ENCODE measurements at regions not wholly inside any gene's neighbourhood (a gene's known extent, or its start where the extent isn't known, plus 50 kb on each side); places are given as distances from the start of the nearest gene placed in this dataset.
A peak's percentile ranks its signal among the peaks of the same experiment; 100 is the strongest.

DNA sequence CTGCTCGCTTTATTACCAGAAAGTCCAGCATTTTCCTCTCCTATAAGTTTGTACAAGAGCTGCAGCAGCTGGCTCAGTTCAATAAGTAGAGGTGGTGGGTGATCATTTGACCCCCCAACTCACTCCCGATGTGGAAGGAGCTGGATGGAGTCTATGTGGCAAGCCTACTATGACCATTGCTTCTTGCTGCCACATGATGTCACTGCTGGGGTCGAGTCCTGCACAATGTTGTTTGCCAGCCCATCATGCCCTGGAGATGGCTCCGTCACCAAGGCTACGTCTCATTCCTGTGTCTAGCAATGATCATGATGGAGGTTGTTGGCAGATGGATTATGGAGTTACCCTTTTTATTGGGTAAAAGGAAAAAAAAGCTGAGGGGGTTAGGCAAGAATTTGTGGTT is 266.3 kb downstream of the PSAT1 start:
- Histone ChIP-seq H3K23ac (ENCODE audit: insufficient read length) (no peak overlapping the region), H3K23me2 (ENCODE audit: low read depth, low read length) (no peaks in the 10 kb centered on the region; the same call in 1 of the 2 replicates), H3K14ac (ENCODE audit: insufficient read length) (no peak overlapping the region), H2BK15ac (ENCODE audit: low read length) (no peak overlapping the region), H4K5ac (ENCODE audit: insufficient read length, low read depth, low read length) (no peak overlapping the region), H2AFZ (ENCODE audit: low read length) (no peak overlapping the region), H3K4me1 (replicated peaks in 1 of 4; ENCODE audit: control insufficient read depth in 3 of 4, insufficient read depth in 4 of 4, low read length in 3 of 4) (no peaks in the 10 kb centered on the region; a peak in 1 of 7 replicates), H2AK5ac (ENCODE audit: low read depth, low read length) (no peak overlapping the region), H3K56ac (replicated peaks; ENCODE audit: insufficient read length, low read depth, low read length) (no peak overlapping the region), H3K18ac (ENCODE audit: extremely low read depth, low read length) (no peak overlapping the region), H2BK20ac (ENCODE audit: low read length) (no peak overlapping the region), H3K9ac (replicated peaks in 1 of 4; ENCODE audit: extremely low read depth in 1 of 4, low read depth in 3 of 4, low read length in 3 of 4) (no peak overlapping the region), H2BK12ac (ENCODE audit: low read depth, low read length) (no peak overlapping the region), H3K79me2 (ENCODE audit: control insufficient read depth in 1 of 2, insufficient read depth in 2 of 2, low read length in 2 of 2) (no peaks in the 10 kb centered on the region), H4K91ac (replicated peaks; ENCODE audit: insufficient read length, low read length) (no peak overlapping the region), H3K36me3 (ENCODE audit: control insufficient read depth in 2 of 4, insufficient read depth in 4 of 4, low read length in 3 of 4) (no peaks in the 10 kb centered on the region), H4K8ac (ENCODE audit: extremely low read depth, insufficient read depth, low read length) (no peak overlapping the region), H2BK5ac (ENCODE audit: low read depth, low read length) (no peak overlapping the region), H3K4me2 (ENCODE audit: insufficient read depth in 1 of 2, low read depth in 2 of 2, low read length in 2 of 2) (no peak overlapping the region), H3K9me3 (ENCODE audit: insufficient read depth in 2 of 2, low read depth in 1 of 2, low read length in 1 of 2) (no peaks in the 10 kb centered on the region), H3K4ac (replicated peaks; ENCODE audit: insufficient read length, low read depth, low read length) (no peak overlapping the region), H3K4me3 (ENCODE audit: extremely low read depth in 1 of 4, insufficient read depth in 2 of 4, low read depth in 3 of 4, low read length in 4 of 4) (no peak overlapping the region), H2BK120ac (replicated peaks; ENCODE audit: low read depth, low read length) (no peak overlapping the region), H4K20me1 (replicated peaks in 1 of 2; ENCODE audit: control insufficient read depth in 1 of 2, insufficient read depth in 2 of 2, low read length in 2 of 2) (no peaks in the 10 kb centered on the region), H3K27ac (ENCODE audit: low read depth, low read length) (no peak overlapping the region), H3K27me3 (replicated peaks in 1 of 4; ENCODE audit: control insufficient read depth in 3 of 4, extremely low read depth in 1 of 4, insufficient read depth in 3 of 4, low read length in 3 of 4) (no peaks in the 10 kb centered on the region), H3K79me1 (ENCODE audit: low read depth, low read length) (no peaks in the 10 kb centered on the region; the same call in 1 of the 2 replicates)
- ChIA-PET CTCF (ENCODE audit: partially characterized antibody) (interaction anchor here (0.6 to 2.2 kb wide), 10 partner anchors 8 to 180 kb away, joined by 3 to 7 read pairs (median 3); no protein-coding TSS in a partner anchor), POLR2A (ENCODE audit: partially characterized antibody) (no interaction called here)
- peak; percentile 7 to 25; a peak in 1 of 4 replicates for TF ChIP-seq RAD21 (IDR thresholded peaks at IDR 0.05 in 1 of 2, conservative IDR thresholded peaks at IDR 0.05 in 1 of 2; ENCODE audit: low read depth in 2 of 2, low read length in 2 of 2)
- no peak for TF ChIP-seq CBX8 (IDR thresholded peaks at IDR 0.05; ENCODE audit: borderline replicate concordance, low read depth, low read length)
- TF ChIP-seq, protein P1, sequence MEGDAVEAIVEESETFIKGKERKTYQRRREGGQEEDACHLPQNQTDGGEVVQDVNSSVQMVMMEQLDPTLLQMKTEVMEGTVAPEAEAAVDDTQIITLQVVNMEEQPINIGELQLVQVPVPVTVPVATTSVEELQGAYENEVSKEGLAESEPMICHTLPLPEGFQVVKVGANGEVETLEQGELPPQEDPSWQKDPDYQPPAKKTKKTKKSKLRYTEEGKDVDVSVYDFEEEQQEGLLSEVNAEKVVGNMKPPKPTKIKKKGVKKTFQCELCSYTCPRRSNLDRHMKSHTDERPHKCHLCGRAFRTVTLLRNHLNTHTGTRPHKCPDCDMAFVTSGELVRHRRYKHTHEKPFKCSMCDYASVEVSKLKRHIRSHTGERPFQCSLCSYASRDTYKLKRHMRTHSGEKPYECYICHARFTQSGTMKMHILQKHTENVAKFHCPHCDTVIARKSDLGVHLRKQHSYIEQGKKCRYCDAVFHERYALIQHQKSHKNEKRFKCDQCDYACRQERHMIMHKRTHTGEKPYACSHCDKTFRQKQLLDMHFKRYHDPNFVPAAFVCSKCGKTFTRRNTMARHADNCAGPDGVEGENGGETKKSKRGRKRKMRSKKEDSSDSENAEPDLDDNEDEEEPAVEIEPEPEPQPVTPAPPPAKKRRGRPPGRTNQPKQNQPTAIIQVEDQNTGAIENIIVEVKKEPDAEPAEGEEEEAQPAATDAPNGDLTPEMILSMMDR (IDR thresholded peaks at IDR 0.05; ENCODE audit: control extremely low read depth in 1 of 3, insufficient read depth in 1 of 3, low read depth in 1 of 3, low read length in 3 of 3): peak in 1 of 3 experiments; percentile 12; a peak in 1 of 4 replicates
- 90% methylated on average over 5 of the region's 5 CpGs; no CpG with 5 or more reads in 1 of the 2 experiments for WGBS, 2 experiments (ENCODE audit: extremely low coverage in 1 of 2, insufficient coverage in 1 of 2, insufficient read length in 1 of 2, insufficient replicate concordance in 2 of 2, low coverage in 1 of 2, low lambda C conversion rate in 2 of 2, missing lambda C conversion rate in 1 of 2)
- FAIRE-seq (no peak), DNase-seq (ENCODE audit: low read depth in 1 of 2, low spot score in 2 of 2) (peak in 1 of 2 experiments; percentile 38)
